Mesenchymal stem cell (in vitro differentiated cells and primary cell): ENCODE measurements at regions not wholly inside any gene's neighbourhood (a gene's known extent, or its start where the extent isn't known, plus 50 kb on each side); places are given as distances from the start of the nearest gene placed in this dataset.

Experiments used
- DNase-seq: peaks from one replicate; pipeline ENCODE4 v3.0.0-alpha.2; 2013
- H2AFZ ChIP-seq: one replicate; pipeline ENCODE4 v1.6.1; 2013; ENCODE audit warnings: low read depth, mild to moderate bottlenecking, control low read depth, inconsistent platforms, low read length, moderate library complexity
- H2AK5ac ChIP-seq: 2 replicates; pipeline ENCODE4 v1.6.1; 2013; ENCODE audit warnings: low read length, moderate library complexity, mild to moderate bottlenecking, inconsistent platforms; ENCODE audit not compliant: severe bottlenecking
- H2BK120ac ChIP-seq: one replicate; pipeline ENCODE4 v1.6.1; 2013; ENCODE audit warnings: low read depth, mild to moderate bottlenecking, inconsistent platforms, low read length, moderate library complexity
- H2BK12ac ChIP-seq, 2 experiments: one replicate each; pipeline ENCODE4 v1.6.1; 2013; ENCODE audit warnings: inconsistent platforms in 2 of 2, low read length in 2 of 2, mild to moderate bottlenecking in 2 of 2, moderate library complexity in 2 of 2, control low read depth in 1 of 2
- H2BK15ac ChIP-seq: one replicate; pipeline ENCODE4 v1.6.1; 2013; ENCODE audit warnings: mild to moderate bottlenecking, low read depth, inconsistent platforms; ENCODE audit not compliant: poor library complexity, severe bottlenecking
- H2BK5ac ChIP-seq: 2 replicates; pipeline ENCODE4 v1.6.1; 2013; ENCODE audit warnings: low read depth, mild to moderate bottlenecking, low read length, control low read depth, inconsistent platforms; ENCODE audit not compliant: poor library complexity, severe bottlenecking
- H3K14ac ChIP-seq, 2 experiments: one replicate each; pipeline ENCODE4 v1.6.1; 2013; ENCODE audit warnings: inconsistent platforms in 2 of 2, low read length in 2 of 2, control low read depth in 1 of 2, mild to moderate bottlenecking in 1 of 2, moderate library complexity in 1 of 2
- H3K18ac ChIP-seq, 2 experiments: one replicate each; pipeline ENCODE4 v1.6.1; 2013; ENCODE audit warnings: inconsistent platforms in 2 of 2, low read length in 2 of 2, control low read depth in 1 of 2, low read depth in 1 of 2, mild to moderate bottlenecking in 1 of 2
- H3K23ac ChIP-seq, 2 experiments: one replicate each; pipeline ENCODE4 v1.6.1; 2013; ENCODE audit warnings: inconsistent platforms in 2 of 2, low read length in 2 of 2, mild to moderate bottlenecking in 2 of 2, moderate library complexity in 2 of 2, control low read depth in 1 of 2
- H3K27ac ChIP-seq: 2 replicates; pipeline ENCODE4 v1.5.1; 2013; ENCODE audit warnings: mild to moderate bottlenecking, moderate library complexity, low read length, control low read depth, inconsistent platforms; ENCODE audit not compliant: poor library complexity, severe bottlenecking
- H3K27me3 ChIP-seq, 2 experiments: 2 replicates each; pipeline versions ENCODE4 v1.6.1 to v1.7.0; 2013; ENCODE audit warnings: low read length in 2 of 2, mild to moderate bottlenecking in 2 of 2, moderate library complexity in 2 of 2, control low read depth in 1 of 2, inconsistent platforms in 1 of 2; ENCODE audit not compliant: control insufficient read depth in 1 of 2, insufficient read depth in 1 of 2
- H3K36me3 ChIP-seq, 2 experiments: 2 replicates each; pipeline versions ENCODE4 v1.6.1 to v1.7.0; 2013; ENCODE audit warnings: low read length in 2 of 2, control low read depth in 1 of 2, inconsistent platforms in 1 of 2, low read depth in 1 of 2, mild to moderate bottlenecking in 1 of 2; ENCODE audit not compliant: insufficient read depth in 2 of 2, control insufficient read depth in 1 of 2
- H3K4ac ChIP-seq, 2 experiments: one replicate each; pipeline ENCODE4 v1.6.1; 2013; ENCODE audit warnings: inconsistent platforms in 2 of 2, low read length in 2 of 2, mild to moderate bottlenecking in 2 of 2, moderate library complexity in 2 of 2, control low read depth in 1 of 2, low read depth in 1 of 2
- H3K4me1 ChIP-seq: 2 replicates; pipeline ENCODE4 v1.6.1; 2013; ENCODE audit warnings: low read depth, low read length, control low read depth; ENCODE audit not compliant: control insufficient read depth, insufficient read depth
- H3K4me2 ChIP-seq: 2 replicates; pipeline ENCODE4 v1.6.1; 2013; ENCODE audit warnings: low read length, mild to moderate bottlenecking, inconsistent platforms; ENCODE audit not compliant: poor library complexity, severe bottlenecking
- H3K4me3 ChIP-seq, 2 experiments: 2 replicates each; pipeline versions ENCODE4 v1.5.1 to v1.7.0; 2013; ENCODE audit warnings: low read length in 2 of 2, mild to moderate bottlenecking in 2 of 2, control low read depth in 1 of 2, low read depth in 1 of 2; ENCODE audit not compliant: insufficient read depth in 1 of 2
- H3K79me1 ChIP-seq: replicated peaks from 2 replicates; pipeline ENCODE4 v1.6.1; 2013; ENCODE audit warnings: mild to moderate bottlenecking, control low read depth, low read length, inconsistent platforms; ENCODE audit not compliant: poor library complexity, severe bottlenecking
- H3K9ac ChIP-seq: 2 replicates; pipeline ENCODE4 v1.7.0; 2013; ENCODE audit warnings: mild to moderate bottlenecking, low read length, moderate library complexity
- H3K9me3 ChIP-seq: 2 replicates; pipeline ENCODE4 v1.7.0; 2013; ENCODE audit warnings: mild to moderate bottlenecking, low read length; ENCODE audit not compliant: control insufficient read depth
- H4K8ac ChIP-seq: one replicate; pipeline ENCODE4 v1.6.1; 2013; ENCODE audit warnings: inconsistent platforms, mild to moderate bottlenecking, low read length, moderate library complexity
- H4K91ac ChIP-seq: one replicate; pipeline ENCODE4 v1.6.1; 2013; ENCODE audit warnings: mild to moderate bottlenecking, low read length, inconsistent platforms
- WGBS: methylation state at CpG from one replicate; pipeline ENCODE4 v1.1.7; 2013; ENCODE audit warnings: mixed read lengths; 5-methylcytosine and 5-hydroxymethylcytosine counted together

DNA sequence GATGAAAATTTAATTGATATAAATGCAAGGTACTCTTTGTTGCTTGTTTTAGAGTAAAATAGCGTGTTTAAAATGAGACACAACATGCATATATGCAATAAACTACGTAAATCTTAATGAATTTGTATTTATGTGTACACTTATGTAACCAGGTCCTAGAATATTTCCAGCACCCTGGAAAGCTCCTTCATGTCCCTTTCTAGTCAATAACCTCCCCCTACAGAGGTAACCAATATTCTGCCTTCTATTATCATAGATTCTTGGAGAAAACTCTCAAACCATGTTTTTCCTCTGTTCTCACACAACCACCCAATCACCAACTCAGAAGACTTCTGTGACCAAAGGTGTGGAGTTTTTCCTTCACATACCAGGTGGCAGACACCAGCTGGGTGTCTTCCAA, 79.6 kb upstream of the THUMPD2 start:
- Histone ChIP-seq H3K36me3 (no peaks in the 10 kb centered on the region), H2BK120ac (no peak overlapping the region), H3K4ac (no peak overlapping the region), H3K79me1 (no peaks in the 10 kb centered on the region), H3K4me1 (no peaks in the 10 kb centered on the region), H3K9me3 (no peaks in the 10 kb centered on the region), H3K18ac (no peak overlapping the region), H2BK15ac (no peak overlapping the region), H2AK5ac (no peak overlapping the region), H3K14ac (no peak overlapping the region), H4K91ac (no peak overlapping the region), H3K4me3 (no peak overlapping the region), H3K23ac (no peak overlapping the region), H3K4me2 (no peak overlapping the region), H3K27me3 (no peaks in the 10 kb centered on the region), H3K27ac (no peak overlapping the region), H3K9ac (no peak overlapping the region), H4K8ac (no peak overlapping the region), H2AFZ (no peak overlapping the region), H2BK12ac (no peak overlapping the region), H2BK5ac (no peak overlapping the region)
- WGBS: no CpG with 5 or more reads among the region's 2 CpGs
- DNase-seq: no peak

DNA sequence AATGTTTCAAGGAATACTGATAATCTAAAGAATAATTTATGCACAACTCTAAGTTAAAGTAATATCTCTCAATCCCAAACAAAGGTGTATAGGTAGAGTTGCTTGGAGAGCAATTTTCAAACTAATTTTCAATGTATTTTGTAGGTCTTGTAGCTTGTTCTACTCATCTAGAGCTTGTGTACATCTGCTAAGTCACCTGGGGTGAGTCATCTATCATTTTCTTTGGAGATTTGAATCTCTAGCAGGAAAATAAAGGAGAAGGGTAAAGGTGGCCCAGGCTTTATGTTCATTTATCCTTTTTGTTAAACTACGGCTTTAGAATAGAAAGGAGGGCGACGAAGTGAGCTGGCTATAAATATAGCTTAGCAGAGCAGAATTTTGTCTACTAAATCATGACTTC, 76.8 kb upstream of the THUMPD2 start:
- H2AFZ ChIP-seq: no peak overlapping the region
- H3K23ac ChIP-seq: no peak overlapping the region
- H2BK120ac ChIP-seq: no peak overlapping the region
- DNase-seq: no peak
- H2BK12ac ChIP-seq: no peak overlapping the region
- no peak overlapping the region for H4K91ac ChIP-seq
- H3K4me3 ChIP-seq: no peak overlapping the region
- H3K4me1 ChIP-seq: peaks cover 2% of the 10 kb centered on the region
- 100% methylated on average over 1 of the region's 3 CpGs for WGBS
- H3K4ac ChIP-seq: no peak overlapping the region
- no peaks in the 10 kb centered on the region for H3K27me3 ChIP-seq
- H4K8ac ChIP-seq: no peak overlapping the region
- no peak overlapping the region for H2BK5ac ChIP-seq
- H3K9me3 ChIP-seq: no peaks in the 10 kb centered on the region
- no peak overlapping the region for H3K4me2 ChIP-seq
- H2BK15ac ChIP-seq: no peak overlapping the region
- H3K27ac ChIP-seq: no peak overlapping the region
- H3K14ac ChIP-seq: no peak overlapping the region
- H3K36me3 ChIP-seq: no peaks in the 10 kb centered on the region
- no peak overlapping the region for H3K9ac ChIP-seq
- H3K79me1 ChIP-seq: no peaks in the 10 kb centered on the region
- no peak overlapping the region for H2AK5ac ChIP-seq
- H3K18ac ChIP-seq: no peak overlapping the region

DNA sequence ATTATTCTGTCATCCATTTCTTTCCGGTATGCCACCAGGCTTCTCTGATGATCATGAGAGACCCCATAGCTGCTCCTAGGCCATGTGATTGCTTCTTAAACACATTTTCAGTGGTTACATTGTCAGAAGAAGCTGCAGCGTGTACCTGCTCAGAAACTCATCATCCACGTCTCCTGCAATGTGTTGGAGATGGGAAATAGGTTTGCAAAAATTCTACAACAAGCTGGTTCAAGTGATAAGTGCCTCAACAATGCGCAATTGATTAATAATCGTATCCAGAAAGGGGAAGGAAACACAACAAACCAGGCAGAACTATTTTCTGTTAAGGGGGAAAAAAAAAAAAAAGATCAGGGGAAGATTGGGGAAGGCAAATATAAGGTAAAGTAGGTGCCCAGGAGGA, 75.7 kb upstream of the THUMPD2 start:
- no peak overlapping the region for H2AK5ac ChIP-seq
- no peak overlapping the region for H3K14ac ChIP-seq
- no peaks in the 10 kb centered on the region for H3K36me3 ChIP-seq
- no peak overlapping the region for H2BK12ac ChIP-seq
- no peaks in the 10 kb centered on the region for H3K79me1 ChIP-seq
- no peak overlapping the region for H3K4me3 ChIP-seq
- H3K9ac ChIP-seq: no peak overlapping the region
- H3K9me3 ChIP-seq: no peaks in the 10 kb centered on the region
- no peak overlapping the region for H2BK120ac ChIP-seq
- H2BK5ac ChIP-seq: no peak overlapping the region
- H3K18ac ChIP-seq: peak overlapping the region in 1 of 2 experiments; percentile 21
- H4K8ac ChIP-seq: no peak overlapping the region
- H4K91ac ChIP-seq: no peak overlapping the region
- no peak for DNase-seq
- no peak overlapping the region for H2AFZ ChIP-seq
- H3K27ac ChIP-seq: no peak overlapping the region
- no peak overlapping the region for H3K4me2 ChIP-seq
- H2BK15ac ChIP-seq: no peak overlapping the region
- H3K27me3 ChIP-seq: no peaks in the 10 kb centered on the region
- H3K23ac ChIP-seq: no peak overlapping the region
- H3K4ac ChIP-seq: no peak overlapping the region
- peaks cover 2% of the 10 kb centered on the region for H3K4me1 ChIP-seq
- 96% methylated on average over 5 of the region's 5 CpGs for WGBS

DNA sequence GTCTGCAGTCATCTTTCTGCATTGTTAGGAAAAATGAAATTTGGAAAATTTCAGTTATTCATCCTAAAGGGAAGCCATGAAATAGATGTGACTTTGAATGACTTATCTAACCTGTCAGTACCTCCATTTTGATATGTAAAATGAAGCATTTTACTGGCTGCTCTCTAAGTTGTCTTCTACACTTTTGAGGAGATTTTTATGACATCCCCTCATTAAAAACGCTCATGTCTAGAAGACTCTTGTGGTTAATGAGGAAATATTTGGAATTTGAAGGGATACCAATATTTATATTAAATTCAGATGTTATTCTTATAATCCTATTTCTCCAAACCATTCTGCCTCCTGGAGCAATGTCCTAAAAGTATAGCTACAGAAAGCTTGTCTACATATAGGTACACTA, 73.8 kb upstream of the THUMPD2 start:
- Histone ChIP-seq H3K9me3 (no peaks in the 10 kb centered on the region), H3K36me3 (no peaks in the 10 kb centered on the region), H3K4me1 (peaks cover 2% of the 10 kb centered on the region), H2AK5ac (no peak overlapping the region), H3K9ac (no peak overlapping the region), H3K27me3 (no peaks in the 10 kb centered on the region), H4K8ac (no peak overlapping the region), H3K4ac (no peak overlapping the region), H2AFZ (no peak overlapping the region), H2BK12ac (no peak overlapping the region), H2BK5ac (no peak overlapping the region), H2BK15ac (no peak overlapping the region), H3K14ac (no peak overlapping the region), H3K23ac (no peak overlapping the region), H3K18ac (no peak overlapping the region), H3K27ac (no peak overlapping the region), H4K91ac (no peak overlapping the region), H3K4me3 (no peak overlapping the region), H3K79me1 (no peaks in the 10 kb centered on the region), H3K4me2 (no peak overlapping the region), H2BK120ac (no peak overlapping the region)
- no CpG with 5 or more reads among the region's 1 CpG for WGBS
- DNase-seq: no peak
